ENCODE measurements at regions not wholly inside any gene's neighbourhood (a gene's known extent, or its start where the extent isn't known, plus 50 kb on each side); places are given as distances from the start of the nearest gene placed in this dataset.

GRCh38 chr11:82494988-82495432, 238.7 kb downstream of the FAM181B start:
- no peaks in the 10 kb centered on the region for H3K36me3 ChIP-seq
- peak overlapping the region; percentile 36 for H2AFZ ChIP-seq (replicated peaks)
- H3K4me1 ChIP-seq = no peaks in the 10 kb centered on the region
- H3K27me3 ChIP-seq = no peaks in the 10 kb centered on the region
- Mint-ChIP-seq H3K27ac (no peak overlapping the region), H3K36me3 (no peaks in the 10 kb centered on the region), H3K27me3 (ENCODE audit: insufficient read depth, low read depth) (peaks cover 4% of the 10 kb centered on the region), H3K9me3 (peaks cover 7% of the 10 kb centered on the region), H3K4me1 (no peaks in the 10 kb centered on the region), H3K4me3 (no peak overlapping the region)
- no peak overlapping the region for H3K9ac ChIP-seq
- DNase-seq (ENCODE audit: low spot score) = peak; percentile 62
- H4K20me1 ChIP-seq (ENCODE audit: low read depth) = no peaks in the 10 kb centered on the region
- H3K9me3 ChIP-seq (ENCODE audit: low read depth) = no peaks in the 10 kb centered on the region
- TF ChIP-seq EZH2 (IDR thresholded peaks at IDR 0.05) (no peak), CTCF (IDR thresholded peaks at IDR 0.05) (peak; percentile 64), EZH2phosphoT487 (IDR thresholded peaks at IDR 0.05) (no peak)
- H3F3A ChIP-seq (ENCODE audit: low read depth) = no peaks in the 10 kb centered on the region
- no peak overlapping the region for H3K4me2 ChIP-seq
- H3K27ac ChIP-seq = no peak overlapping the region
- no peak overlapping the region for H3K4me3 ChIP-seq
- H3K79me2 ChIP-seq (ENCODE audit: low read depth) = no peaks in the 10 kb centered on the region

DNA sequence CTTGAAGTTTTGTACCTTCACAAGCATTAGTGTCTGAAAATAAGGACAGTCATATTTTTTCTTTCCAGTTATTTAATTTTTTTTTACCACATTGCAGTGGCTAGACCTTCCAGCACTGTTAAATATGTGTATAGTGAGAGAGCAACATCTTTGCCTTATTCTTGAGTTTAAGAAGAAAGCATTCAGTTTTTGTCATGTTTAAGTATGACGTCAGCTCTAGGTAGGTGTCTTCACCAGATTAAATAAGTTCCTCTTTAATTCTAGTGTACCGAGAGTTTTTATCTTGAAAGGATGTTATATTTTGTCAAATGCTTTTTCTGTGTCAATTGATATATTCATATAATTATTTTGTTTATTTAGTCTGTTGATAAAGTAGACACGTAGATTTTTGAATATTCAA, 258.8 kb downstream of the FAM181B start:
- no peak overlapping the region for H3K9ac ChIP-seq
- no peaks in the 10 kb centered on the region for H3K36me3 ChIP-seq
- Mint-ChIP-seq H3K4me1 (no peaks in the 10 kb centered on the region), H3K36me3 (no peaks in the 10 kb centered on the region), H3K4me3 (no peak overlapping the region), H3K27ac (no peak overlapping the region), H3K27me3 (ENCODE audit: insufficient read depth, low read depth) (peaks cover 2% of the 10 kb centered on the region), H3K9me3 (no peaks in the 10 kb centered on the region)
- no peak for DNase-seq (ENCODE audit: low spot score)
- H2AFZ ChIP-seq (replicated peaks) = no peak overlapping the region
- H3K79me2 ChIP-seq (ENCODE audit: low read depth) = no peaks in the 10 kb centered on the region
- H3F3A ChIP-seq (ENCODE audit: low read depth) = no peaks in the 10 kb centered on the region
- TF ChIP-seq CTCF (IDR thresholded peaks at IDR 0.05) (no peak), EZH2phosphoT487 (IDR thresholded peaks at IDR 0.05) (no peak)
- H3K4me1 ChIP-seq = no peaks in the 10 kb centered on the region
- no peaks in the 10 kb centered on the region for H3K9me3 ChIP-seq (ENCODE audit: low read depth)
- H3K27me3 ChIP-seq = no peaks in the 10 kb centered on the region
- no peak overlapping the region for H3K27ac ChIP-seq
- no peak overlapping the region for H3K4me2 ChIP-seq
- H4K20me1 ChIP-seq (ENCODE audit: low read depth) = no peaks in the 10 kb centered on the region
- H3K4me3 ChIP-seq = no peak overlapping the region

DNA sequence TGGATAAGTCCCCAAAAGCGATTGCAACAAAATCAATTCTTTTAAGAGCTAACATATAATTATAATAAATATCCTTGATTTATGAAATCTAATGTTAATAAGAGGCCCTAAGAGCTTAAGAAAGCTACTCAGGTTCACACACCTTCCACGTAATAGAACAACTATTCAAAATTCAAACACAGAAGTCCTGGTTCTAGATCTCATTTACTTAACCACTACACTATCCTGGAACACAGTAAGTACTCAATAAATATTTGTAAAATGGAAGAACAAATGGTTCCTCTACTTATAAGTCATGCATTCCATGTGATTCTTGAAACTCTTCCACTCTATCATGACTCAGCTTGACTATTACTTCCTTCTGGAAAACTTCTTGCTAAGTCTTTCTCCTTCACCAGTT, 268.2 kb downstream of the FAM181B start:
- Histone ChIP-seq H4K20me1 (ENCODE audit: low read depth) (no peaks in the 10 kb centered on the region), H3K4me1 (no peaks in the 10 kb centered on the region), H3K4me2 (no peak overlapping the region), H3K79me2 (ENCODE audit: low read depth) (no peaks in the 10 kb centered on the region), H3K9me3 (ENCODE audit: low read depth) (no peaks in the 10 kb centered on the region), H3F3A (ENCODE audit: low read depth) (no peaks in the 10 kb centered on the region), H3K36me3 (no peaks in the 10 kb centered on the region), H3K9ac (no peak overlapping the region), H2AFZ (replicated peaks) (no peak overlapping the region), H3K27ac (no peak overlapping the region), H3K4me3 (no peak overlapping the region), H3K27me3 (no peaks in the 10 kb centered on the region)
- no peak for DNase-seq (ENCODE audit: low spot score)
- H3K27ac Mint-ChIP-seq = no peak overlapping the region
- no peaks in the 10 kb centered on the region for H3K9me3 Mint-ChIP-seq
- no peak overlapping the region for H3K4me3 Mint-ChIP-seq
- no peak for TF ChIP-seq EZH2 (IDR thresholded peaks at IDR 0.05)
- TF ChIP-seq EZH2phosphoT487 (IDR thresholded peaks at IDR 0.05) = no peak
- no peak for TF ChIP-seq CTCF (IDR thresholded peaks at IDR 0.05)
- no peaks in the 10 kb centered on the region for H3K27me3 Mint-ChIP-seq (ENCODE audit: insufficient read depth, low read depth)
- H3K36me3 Mint-ChIP-seq = no peaks in the 10 kb centered on the region
- H3K4me1 Mint-ChIP-seq = no peaks in the 10 kb centered on the region

Measured in neural progenitor cell (in vitro differentiated cells).